HEK293T (cell line): ENCODE measurements at regions not wholly inside any gene's neighbourhood (a gene's known extent, or its start where the extent isn't known, plus 50 kb on each side); places are given as distances from the start of the nearest gene placed in this dataset.

Source experiments
- CTCF ChIA-PET: fragments of 350-600 bp; formaldehyde crosslinking; extraction: SDS; loops from one replicate; lab custom pipeline; 2021; ENCODE audit warnings: antibody characterized with exemption, inconsistent platforms; lab: Yijun Ruan, JAX
- POLR2A ChIA-PET: fragments of 350-600 bp; formaldehyde crosslinking; extraction: SDS; loops from one replicate; lab custom pipeline; 2020; ENCODE audit warnings: antibody characterized with exemption, inconsistent platforms; lab: Yijun Ruan, JAX
- DNase-seq: peaks from one replicate; pipeline ENCODE4 v3.0.0; 2012; ENCODE audit warnings: mixed read lengths; ENCODE audit errors: extremely low spot score
- ARNT ChIP-seq: fragments of 450-650 bp; IDR thresholded peaks from 2 replicates; pipeline ENCODE4 v1.6.1; 2017; ENCODE audit warnings: mild to moderate bottlenecking
- BHLHE40 ChIP-seq: fragments of 450-650 bp; IDR thresholded peaks from 2 replicates; pipeline ENCODE4 v1.6.1; 2016; ENCODE audit warnings: mild to moderate bottlenecking, moderate library complexity, borderline replicate concordance
- CTBP1 ChIP-seq: fragments of 450-650 bp; IDR thresholded peaks from 2 replicates; pipeline ENCODE4 v1.6.1; 2016; ENCODE audit warnings: borderline replicate concordance
- ELF4 ChIP-seq: fragments of 450-650 bp; IDR thresholded peaks from 2 replicates; pipeline ENCODE4 v1.6.1; 2017; ENCODE audit warnings: antibody characterized with exemption
- FOXA1 ChIP-seq: fragments of 450-650 bp; IDR thresholded peaks from 2 replicates; pipeline ENCODE4 v1.6.1; 2016; ENCODE audit warnings: mild to moderate bottlenecking
- FOXK2 ChIP-seq: fragments of 450-650 bp; IDR thresholded peaks from 2 replicates; pipeline ENCODE4 v1.6.1; 2016; ENCODE audit warnings: mild to moderate bottlenecking
- FOXM1 ChIP-seq: fragments of 450-650 bp; IDR thresholded peaks from 2 replicates; pipeline ENCODE4 v1.6.1; 2017; ENCODE audit warnings: mild to moderate bottlenecking, borderline replicate concordance
- HDGF ChIP-seq: fragments of 450-650 bp; IDR thresholded peaks from 2 replicates; pipeline ENCODE4 v1.6.1; 2017; ENCODE audit warnings: antibody characterized with exemption, borderline replicate concordance
- L3MBTL2 ChIP-seq: fragments of 450-650 bp; conservative IDR thresholded peaks from 2 replicates; pipeline ENCODE4 v1.6.1; 2016; ENCODE audit warnings: mild to moderate bottlenecking
- LEF1 ChIP-seq: fragments of 450-650 bp; IDR thresholded peaks from 2 replicates; pipeline ENCODE4 v1.6.1; 2017; ENCODE audit warnings: mild to moderate bottlenecking, borderline replicate concordance
- NFRKB ChIP-seq: fragments of 450-650 bp; IDR thresholded peaks from 2 replicates; pipeline ENCODE4 v1.6.1; 2016; ENCODE audit warnings: mild to moderate bottlenecking, moderate library complexity
- SP1 ChIP-seq: fragments of 450-650 bp; IDR thresholded peaks from 2 replicates; pipeline ENCODE4 v1.6.1; 2017
- SUZ12 ChIP-seq: fragments of 450-650 bp; IDR thresholded peaks from 2 replicates; pipeline ENCODE4 v1.6.1; 2016; ENCODE audit warnings: mild to moderate bottlenecking
- TARDBP ChIP-seq: fragments of 450-650 bp; IDR thresholded peaks from 2 replicates; pipeline ENCODE4 v1.6.1; 2016
- ZNF384 ChIP-seq: fragments of 450-650 bp; IDR thresholded peaks from 2 replicates; pipeline ENCODE4 v1.6.1; 2016
- TF ChIP-seq, protein P1 (sequence below): fragments of 450-650 bp; IDR thresholded peaks from 2 replicates; pipeline ENCODE4 v1.6.1; 2016

DNA sequence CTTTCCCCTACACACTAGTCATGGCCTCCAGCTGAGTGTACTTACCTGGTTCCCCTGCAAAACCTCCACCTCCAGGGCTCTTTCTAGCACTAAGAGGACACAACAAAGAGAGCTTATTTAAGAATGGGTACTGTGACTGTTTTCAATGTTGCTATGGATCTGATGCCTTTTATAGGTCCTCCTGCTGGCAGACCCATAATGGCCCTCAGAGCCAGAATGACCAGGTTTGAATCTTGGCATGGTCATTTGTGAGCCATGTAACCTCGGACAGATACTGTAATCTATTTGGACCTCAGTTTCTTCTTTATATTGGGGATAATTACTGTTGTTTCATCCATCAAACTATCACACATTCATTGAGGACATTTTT is 137.6 kb upstream of the USP24 start:
- CTCF ChIA-PET, result no interaction called here
- TF ChIP-seq L3MBTL2, result no peak
- no peak for TF ChIP-seq ARNT
- no peak for TF ChIP-seq CTBP1
- no peak for TF ChIP-seq SUZ12
- no peak for TF ChIP-seq LEF1
- TF ChIP-seq ELF4, result no peak
- TF ChIP-seq ZNF384, result no peak
- TF ChIP-seq TARDBP, result no peak
- TF ChIP-seq HDGF, result no peak
- TF ChIP-seq FOXK2, result no peak
- no peak for TF ChIP-seq FOXA1
- TF ChIP-seq FOXM1, result no peak
- TF ChIP-seq NFRKB, result no peak
- TF ChIP-seq, protein P1, sequence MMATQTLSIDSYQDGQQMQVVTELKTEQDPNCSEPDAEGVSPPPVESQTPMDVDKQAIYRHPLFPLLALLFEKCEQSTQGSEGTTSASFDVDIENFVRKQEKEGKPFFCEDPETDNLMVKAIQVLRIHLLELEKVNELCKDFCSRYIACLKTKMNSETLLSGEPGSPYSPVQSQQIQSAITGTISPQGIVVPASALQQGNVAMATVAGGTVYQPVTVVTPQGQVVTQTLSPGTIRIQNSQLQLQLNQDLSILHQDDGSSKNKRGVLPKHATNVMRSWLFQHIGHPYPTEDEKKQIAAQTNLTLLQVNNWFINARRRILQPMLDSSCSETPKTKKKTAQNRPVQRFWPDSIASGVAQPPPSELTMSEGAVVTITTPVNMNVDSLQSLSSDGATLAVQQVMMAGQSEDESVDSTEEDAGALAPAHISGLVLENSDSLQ, result no peak
- TF ChIP-seq BHLHE40, result no peak
- no peak for TF ChIP-seq SP1
- DNase-seq, result no peak
- POLR2A ChIA-PET, result no interaction called here

DNA sequence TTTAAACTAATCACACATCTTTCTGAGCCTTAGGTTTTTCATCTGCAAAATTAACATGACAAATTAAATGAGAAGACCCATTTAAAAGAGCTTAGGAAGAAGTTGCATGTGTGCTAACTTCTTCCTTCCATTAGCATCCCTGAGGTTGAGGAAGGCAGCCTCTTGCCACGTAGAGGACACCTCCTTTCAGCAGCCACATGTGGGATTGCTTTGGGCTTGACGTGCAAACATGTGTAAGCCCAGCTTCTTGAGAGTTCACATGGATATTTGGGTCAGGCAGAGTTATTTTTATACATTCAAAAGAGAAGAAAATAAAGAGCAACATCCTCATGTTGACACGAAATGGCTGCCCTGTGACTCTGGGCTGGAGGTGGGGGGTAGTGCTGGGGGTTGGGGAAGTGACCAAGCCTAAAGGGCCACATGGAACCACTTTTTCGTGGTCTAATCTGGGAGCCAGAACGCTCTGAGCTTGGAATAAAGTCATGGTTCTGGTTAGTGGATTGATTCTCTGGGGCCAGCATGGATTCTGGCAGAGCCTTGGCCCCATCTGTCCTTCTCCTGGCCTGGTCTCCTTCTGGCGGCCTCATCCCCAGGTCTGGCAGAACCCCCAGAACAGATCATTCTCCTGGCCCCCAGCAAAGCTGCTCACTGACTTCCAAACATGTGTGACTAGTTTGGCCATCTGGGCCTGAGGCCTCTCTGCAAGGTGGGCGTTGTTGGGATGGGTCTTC is 137.1 kb upstream of the USP24 start:
- DNase-seq, result no peak
- CTCF ChIA-PET, result no interaction called here
- TF ChIP-seq CTBP1 (no peak), ARNT (no peak), NFRKB (no peak), SP1 (no peak), FOXA1 (no peak)
- POLR2A ChIA-PET, result no interaction called here

DNA sequence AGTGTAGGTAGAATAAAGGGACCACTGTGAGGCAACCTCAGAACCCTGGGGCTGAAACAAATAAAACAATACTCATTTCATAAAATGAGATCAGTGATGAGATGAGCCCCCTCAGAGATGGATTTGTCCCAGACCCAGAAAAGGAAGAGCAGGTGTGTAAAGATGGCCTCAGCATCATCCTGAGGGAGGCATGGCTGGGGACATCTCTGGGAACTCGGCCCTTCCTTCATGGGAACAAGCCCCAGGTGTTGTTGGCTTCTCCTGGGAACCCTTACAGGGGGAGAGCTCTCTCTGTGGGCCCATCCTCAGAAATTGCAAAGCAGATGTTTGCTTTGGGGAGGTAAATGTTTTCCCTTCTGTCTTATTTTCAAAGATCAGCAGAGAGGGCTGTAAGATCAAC is 133.2 kb upstream of the USP24 start:
- ChIA-PET POLR2A (no interaction called here), CTCF (no interaction called here)
- DNase-seq, result no peak
- TF ChIP-seq TARDBP, result no peak
- no peak for TF ChIP-seq SP1
- TF ChIP-seq L3MBTL2, result no peak
- TF ChIP-seq FOXM1, result no peak

DNA sequence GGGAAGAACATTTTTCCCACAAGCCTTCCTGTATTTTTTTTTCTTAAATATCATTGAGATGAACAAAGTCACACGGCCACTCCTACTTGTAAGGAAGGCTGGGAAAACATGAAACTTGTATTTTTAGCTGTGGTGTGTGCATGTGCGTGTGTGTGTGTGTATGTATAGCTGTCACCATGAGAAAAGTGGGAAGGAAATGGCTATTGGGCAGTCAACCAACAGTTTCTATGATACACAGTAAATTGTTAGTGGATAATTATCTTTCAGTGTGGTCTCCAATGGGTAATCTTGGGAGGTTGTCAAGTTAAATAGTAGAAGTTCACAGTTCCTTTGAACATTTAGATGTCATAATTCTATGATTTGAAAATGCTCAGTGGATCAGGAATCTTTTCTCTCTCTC is 132.7 kb upstream of the USP24 start:
- no peak for TF ChIP-seq SP1
- TF ChIP-seq ARNT, result no peak
- no peak for TF ChIP-seq HDGF
- TF ChIP-seq FOXM1, result no peak
- TF ChIP-seq FOXA1, result no peak
- no peak for TF ChIP-seq FOXK2
- TF ChIP-seq TARDBP, result no peak
- TF ChIP-seq, protein P1, result no peak
- TF ChIP-seq ZNF384, result no peak
- no peak for TF ChIP-seq L3MBTL2
- TF ChIP-seq SUZ12, result no peak
- no peak for TF ChIP-seq ELF4
- no peak for TF ChIP-seq LEF1
- TF ChIP-seq NFRKB, result no peak
- no peak for TF ChIP-seq BHLHE40
- TF ChIP-seq CTBP1, result no peak
- ChIA-PET POLR2A (no interaction called here), CTCF (no interaction called here)
- DNase-seq, result no peak

DNA sequence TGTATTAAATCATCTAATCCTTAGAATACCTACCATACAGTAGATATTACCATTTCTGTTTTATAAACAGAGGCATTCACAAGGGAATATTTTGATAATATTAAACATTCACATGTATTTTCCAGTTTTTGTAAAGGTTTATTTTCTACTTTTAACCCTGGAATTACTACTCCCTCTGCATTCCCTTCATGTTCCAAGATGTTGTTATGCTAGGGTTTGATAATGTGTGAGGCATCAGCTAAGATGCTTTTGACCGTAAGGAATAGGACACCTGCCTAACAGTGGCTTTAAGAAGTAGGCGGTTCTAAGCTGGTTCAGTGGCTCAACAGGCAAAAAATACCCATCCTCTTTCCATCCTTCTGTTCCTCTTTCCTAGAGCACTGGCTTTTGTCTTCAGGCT is 131.9 kb upstream of the USP24 start:
- no peak for TF ChIP-seq LEF1
- CTCF ChIA-PET, result interaction anchor here (1.2 kb wide), 1 partner anchor 29 kb away, joined by 4 read pairs; no protein-coding TSS in a partner anchor
- DNase-seq, result no peak
- POLR2A ChIA-PET, result no interaction called here

DNA sequence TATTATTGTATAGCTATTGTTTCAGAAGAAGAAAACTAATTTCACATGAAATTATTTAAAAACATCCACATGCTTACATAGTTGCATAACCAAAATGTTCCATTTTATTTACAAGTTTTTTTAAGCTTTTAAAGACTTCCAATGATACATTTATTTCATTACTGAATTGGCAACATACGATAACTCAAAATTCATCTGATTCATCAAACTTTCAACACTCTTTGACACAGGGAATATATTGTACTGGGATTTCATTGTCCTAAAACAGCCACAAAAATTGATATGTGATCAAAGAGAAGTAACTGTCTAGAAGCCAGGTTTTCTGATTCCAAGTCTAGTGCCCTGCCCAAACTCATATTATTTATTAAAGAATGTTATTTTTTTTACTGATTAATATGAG is 131.4 kb upstream of the USP24 start:
- POLR2A ChIA-PET, result no interaction called here
- TF ChIP-seq ARNT (no peak), BHLHE40 (no peak), SUZ12 (no peak), CTBP1 (no peak), LEF1 (no peak), L3MBTL2 (no peak), SP1 (no peak), FOXM1 (no peak)
- CTCF ChIA-PET, result interaction anchor here (1.0 to 1.2 kb wide), 2 partner anchors 9 to 29 kb away, joined by 4 read pairs; no protein-coding TSS in a partner anchor
- no peak for DNase-seq

DNA sequence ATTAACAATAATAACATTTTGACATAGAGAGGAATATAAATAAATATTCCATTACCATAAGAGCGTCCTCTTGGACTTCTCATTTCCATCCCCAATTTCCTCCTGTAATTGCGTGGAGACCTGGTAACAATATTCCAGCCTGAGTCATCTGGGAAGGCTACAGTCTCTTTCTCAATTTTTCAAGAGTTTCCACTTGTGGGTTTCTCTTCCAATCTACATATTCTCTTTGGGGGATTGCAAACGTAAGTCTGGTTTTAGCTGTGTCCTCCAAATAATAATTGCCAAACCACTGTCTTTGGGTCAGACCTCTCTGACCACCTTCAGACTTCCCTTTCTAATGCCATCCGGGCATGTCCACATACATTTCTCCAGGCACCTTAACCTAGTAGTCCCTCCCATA is 124.5 kb upstream of the USP24 start:
- TF ChIP-seq, protein P1, result no peak
- TF ChIP-seq CTBP1, result no peak
- TF ChIP-seq SUZ12, result no peak
- no peak for TF ChIP-seq LEF1
- no peak for TF ChIP-seq FOXA1
- no peak for TF ChIP-seq ZNF384
- TF ChIP-seq ARNT, result no peak
- no peak for TF ChIP-seq HDGF
- TF ChIP-seq BHLHE40, result no peak
- TF ChIP-seq FOXK2, result no peak
- TF ChIP-seq ELF4, result no peak
- no peak for TF ChIP-seq SP1
- no peak for TF ChIP-seq NFRKB
- no peak for TF ChIP-seq L3MBTL2
- TF ChIP-seq FOXM1, result no peak
- TF ChIP-seq TARDBP, result no peak
- POLR2A ChIA-PET, result no interaction called here

More for the DNA sequence above, 124.5 kb upstream of the USP24 start:
- CTCF ChIA-PET, result interaction anchor here (0.6 kb wide), 1 partner anchor 1222 kb away, joined by 7 read pairs; no protein-coding TSS in a partner anchor
- DNase-seq, result no peak
